ENCODE measurements at regions not wholly inside any gene's neighbourhood (a gene's known extent, or its start where the extent isn't known, plus 50 kb on each side); places are given as distances from the start of the nearest gene placed in this dataset.
A peak's percentile ranks its signal among the peaks of the same experiment; 100 is the strongest.

GRCh38 chr2:76318848-76319360, 608.2 kb upstream of the GCFC2 start:
- no peak for DNase-seq (ENCODE audit: low spot score)

GRCh38 chr2:76316691-76317090, 606.0 kb upstream of the GCFC2 start:
- DNase-seq (ENCODE audit: low spot score) = no peak

- DNase-seq (ENCODE audit: low spot score) = no peak
Measured at GRCh38 chr2:76314271-76315020, 603.7 kb upstream of the GCFC2 start.

GRCh38 chr2:76312236-76312635, 601.5 kb upstream of the GCFC2 start:
- no peak for DNase-seq (ENCODE audit: low spot score)

- DNase-seq (ENCODE audit: low spot score) = no peak
Measured at GRCh38 chr2:76311728-76312127, 601.0 kb upstream of the GCFC2 start.

GRCh38 chr2:76310894-76311633, 600.3 kb upstream of the GCFC2 start:
- DNase-seq (ENCODE audit: low spot score) = no peak

- no peak for DNase-seq (ENCODE audit: low spot score)
Measured at GRCh38 chr2:76307495-76307894, 596.8 kb upstream of the GCFC2 start.

GRCh38 chr2:76298041-76298440, 587.3 kb upstream of the GCFC2 start:
- no peak for DNase-seq (ENCODE audit: low spot score)

- DNase-seq (ENCODE audit: low spot score) = no peak
Measured at GRCh38 chr2:76296438-76296837, 585.7 kb upstream of the GCFC2 start.

GRCh38 chr2:76295762-76296161, 585.0 kb upstream of the GCFC2 start:
- DNase-seq (ENCODE audit: low spot score) = no peak

- no peak for DNase-seq (ENCODE audit: low spot score)
Measured at GRCh38 chr2:76288598-76288997, 577.9 kb upstream of the GCFC2 start.

- DNase-seq (ENCODE audit: low spot score) = no peak
Measured at GRCh38 chr2:76288146-76288545, 577.4 kb upstream of the GCFC2 start.

- no peak for DNase-seq (ENCODE audit: low spot score)
Measured at GRCh38 chr2:76283350-76283749, 572.6 kb upstream of the GCFC2 start.

GRCh38 chr2:76281156-76281841, 570.6 kb upstream of the GCFC2 start:
- peak; percentile 59 for DNase-seq (ENCODE audit: low spot score)

- no peak for DNase-seq (ENCODE audit: low spot score)
Measured at GRCh38 chr2:76280686-76281085, 570.0 kb upstream of the GCFC2 start.

GRCh38 chr2:76279142-76279541, 568.4 kb upstream of the GCFC2 start:
- no peak for DNase-seq (ENCODE audit: low spot score)

GRCh38 chr2:76275788-76276187, 565.1 kb upstream of the GCFC2 start:
- DNase-seq (ENCODE audit: low spot score) = no peak

- DNase-seq (ENCODE audit: low spot score) = no peak
Measured at GRCh38 chr2:76274676-76275075, 564.0 kb upstream of the GCFC2 start.

GRCh38 chr2:76274160-76274559, 563.4 kb upstream of the GCFC2 start:
- no peak for DNase-seq (ENCODE audit: low spot score)

GRCh38 chr2:76270096-76270710, 559.5 kb upstream of the GCFC2 start:
- no peak for DNase-seq (ENCODE audit: low spot score)

GRCh38 chr2:76268902-76269620, 558.3 kb upstream of the GCFC2 start:
- DNase-seq (ENCODE audit: low spot score) = no peak

GRCh38 chr2:76268484-76268883, 557.8 kb upstream of the GCFC2 start:
- no peak for DNase-seq (ENCODE audit: low spot score)

Data from D341Med (cell line).